Mesothelial cell of epicardium (in vitro differentiated cells): ENCODE measurements at regions not wholly inside any gene's neighbourhood (a gene's known extent, or its start where the extent isn't known, plus 50 kb on each side); places are given as distances from the start of the nearest gene placed in this dataset.

Experiments
- DNase-seq, 2 experiments: peaks; one replicate each; pipeline ENCODE4 v3.0.0; 2021; ENCODE audit warnings: low spot score in 2 of 2; ENCODE audit not compliant: unreplicated experiment in 2 of 2
- H3K27ac Mint-ChIP-seq: 2 replicates; pipeline ENCODE4 v1.8.0; 2021; ENCODE audit warnings: mixed read lengths
- H3K27me3 Mint-ChIP-seq: 2 replicates; pipeline ENCODE4 v1.8.0; 2021; ENCODE audit warnings: low read depth, mixed read lengths
- H3K36me3 Mint-ChIP-seq: 2 replicates; pipeline ENCODE4 v1.8.0; 2021; ENCODE audit warnings: mixed read lengths
- H3K4me1 Mint-ChIP-seq: 2 replicates; pipeline ENCODE4 v1.8.0; 2021; ENCODE audit warnings: mixed read lengths
- H3K4me3 Mint-ChIP-seq: 2 replicates; pipeline ENCODE4 v1.8.0; 2021; ENCODE audit warnings: mild to moderate bottlenecking, moderate library complexity, mixed read lengths
- H3K9me3 Mint-ChIP-seq: 2 replicates; pipeline ENCODE4 v1.8.0; 2021; ENCODE audit warnings: mixed read lengths
- TF ChIP-seq, protein P1 (sequence below): fragments of 200-600 bp; sonication (generic); IDR thresholded peaks from one replicate; pipeline ENCODE4 v1.5.0; 2021; ENCODE audit warnings: antibody characterized with exemption; ENCODE audit not compliant: unreplicated experiment

DNA sequence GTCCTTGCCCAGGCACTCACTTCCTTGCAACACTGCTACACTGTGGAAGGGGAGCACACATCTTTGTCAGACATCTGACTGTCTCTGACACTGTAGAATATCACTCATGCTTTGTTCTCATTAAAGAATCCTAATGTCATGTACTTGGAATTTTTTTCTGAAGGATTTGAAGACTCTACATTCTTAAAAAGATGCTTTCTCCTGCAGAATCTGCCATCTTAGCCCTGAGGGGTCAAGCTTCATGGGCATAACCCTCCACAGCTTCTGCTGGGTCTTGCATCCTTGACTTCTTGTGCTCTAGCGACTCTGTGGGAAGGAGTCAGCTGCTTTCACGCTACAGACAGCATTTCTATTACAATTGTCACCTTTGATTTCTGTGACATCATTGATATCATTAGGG lies 417.2 kb downstream of the QKI start:
- Mint-ChIP-seq H3K27me3 (peaks cover 4% of the 10 kb centered on the region), H3K27ac (no peak overlapping the region), H3K36me3 (no peaks in the 10 kb centered on the region), H3K9me3 (peaks cover 17% of the 10 kb centered on the region), H3K4me3 (no peak overlapping the region), H3K4me1 (peaks cover 4% of the 10 kb centered on the region)
- TF ChIP-seq, protein P1, sequence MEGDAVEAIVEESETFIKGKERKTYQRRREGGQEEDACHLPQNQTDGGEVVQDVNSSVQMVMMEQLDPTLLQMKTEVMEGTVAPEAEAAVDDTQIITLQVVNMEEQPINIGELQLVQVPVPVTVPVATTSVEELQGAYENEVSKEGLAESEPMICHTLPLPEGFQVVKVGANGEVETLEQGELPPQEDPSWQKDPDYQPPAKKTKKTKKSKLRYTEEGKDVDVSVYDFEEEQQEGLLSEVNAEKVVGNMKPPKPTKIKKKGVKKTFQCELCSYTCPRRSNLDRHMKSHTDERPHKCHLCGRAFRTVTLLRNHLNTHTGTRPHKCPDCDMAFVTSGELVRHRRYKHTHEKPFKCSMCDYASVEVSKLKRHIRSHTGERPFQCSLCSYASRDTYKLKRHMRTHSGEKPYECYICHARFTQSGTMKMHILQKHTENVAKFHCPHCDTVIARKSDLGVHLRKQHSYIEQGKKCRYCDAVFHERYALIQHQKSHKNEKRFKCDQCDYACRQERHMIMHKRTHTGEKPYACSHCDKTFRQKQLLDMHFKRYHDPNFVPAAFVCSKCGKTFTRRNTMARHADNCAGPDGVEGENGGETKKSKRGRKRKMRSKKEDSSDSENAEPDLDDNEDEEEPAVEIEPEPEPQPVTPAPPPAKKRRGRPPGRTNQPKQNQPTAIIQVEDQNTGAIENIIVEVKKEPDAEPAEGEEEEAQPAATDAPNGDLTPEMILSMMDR, result no peak
- no peak for DNase-seq

DNA sequence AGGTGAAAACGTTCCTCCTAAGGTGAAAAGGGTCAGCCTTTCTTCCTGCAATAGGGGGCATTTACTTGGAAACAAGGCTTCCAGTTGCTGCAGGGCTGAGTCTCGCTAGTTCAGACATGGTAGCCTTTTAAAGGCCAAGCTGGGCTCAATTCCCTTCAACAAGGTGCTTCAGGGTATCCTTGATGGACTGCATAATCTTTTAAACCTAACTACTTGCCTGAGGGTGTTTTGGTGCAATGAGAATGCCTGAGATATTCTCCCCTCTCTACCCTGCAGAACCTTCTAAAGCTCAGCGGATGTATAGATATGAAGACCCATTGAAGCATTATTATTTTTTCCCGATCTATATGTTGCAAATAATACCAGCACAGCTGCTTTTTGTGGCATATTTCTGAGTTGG lies 416.1 kb downstream of the QKI start:
- no peak for DNase-seq
- TF ChIP-seq, protein P1, result no peak
- Mint-ChIP-seq H3K27me3 (peaks cover 9% of the 10 kb centered on the region), H3K9me3 (peaks cover 17% of the 10 kb centered on the region), H3K27ac (no peak overlapping the region), H3K36me3 (no peaks in the 10 kb centered on the region), H3K4me3 (no peak overlapping the region), H3K4me1 (peaks cover 2% of the 10 kb centered on the region)

DNA sequence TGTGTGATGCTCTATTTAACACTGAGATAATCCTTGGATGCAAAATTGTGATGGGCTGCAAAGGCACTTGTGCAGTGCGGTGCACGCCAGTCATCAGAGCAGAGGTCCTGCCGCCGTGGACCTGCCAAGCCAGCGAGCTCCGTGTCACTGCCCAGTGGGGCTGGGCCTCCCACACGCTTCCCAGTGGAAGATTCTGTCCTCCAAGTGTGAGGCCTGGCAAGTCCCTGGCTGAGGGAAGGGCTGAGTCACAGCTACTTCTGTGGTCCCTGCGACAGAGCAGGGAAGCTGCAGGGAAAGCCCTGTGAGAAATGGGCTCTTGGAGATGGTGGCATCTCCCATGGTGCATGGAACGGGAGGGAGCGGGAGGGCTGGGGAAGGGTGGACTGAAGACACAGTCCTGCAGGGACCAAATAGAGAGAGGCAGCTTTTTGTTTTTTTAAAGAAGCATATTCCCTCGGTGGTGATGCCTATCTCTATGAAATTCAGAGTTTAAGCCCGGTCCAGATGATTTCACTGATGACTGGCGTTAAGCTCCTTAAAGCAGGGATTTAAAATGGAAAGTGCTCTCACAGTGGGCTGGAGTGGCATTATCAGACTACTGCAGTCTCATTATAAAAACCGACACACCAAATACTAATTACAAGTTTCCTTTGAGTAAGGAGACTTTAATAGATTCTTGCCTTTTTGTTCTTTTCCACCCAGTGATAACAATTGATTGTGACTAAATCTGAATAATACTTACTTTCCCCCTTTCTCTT lies 413.7 kb downstream of the QKI start:
- Mint-ChIP-seq H3K27me3 (peaks cover 12% of the 10 kb centered on the region), H3K36me3 (no peaks in the 10 kb centered on the region), H3K4me1 (peaks cover 2% of the 10 kb centered on the region), H3K4me3 (no peak overlapping the region), H3K9me3 (peaks cover 13% of the 10 kb centered on the region), H3K27ac (no peak overlapping the region)
- DNase-seq, result no peak
- TF ChIP-seq, protein P1, result no peak

DNA sequence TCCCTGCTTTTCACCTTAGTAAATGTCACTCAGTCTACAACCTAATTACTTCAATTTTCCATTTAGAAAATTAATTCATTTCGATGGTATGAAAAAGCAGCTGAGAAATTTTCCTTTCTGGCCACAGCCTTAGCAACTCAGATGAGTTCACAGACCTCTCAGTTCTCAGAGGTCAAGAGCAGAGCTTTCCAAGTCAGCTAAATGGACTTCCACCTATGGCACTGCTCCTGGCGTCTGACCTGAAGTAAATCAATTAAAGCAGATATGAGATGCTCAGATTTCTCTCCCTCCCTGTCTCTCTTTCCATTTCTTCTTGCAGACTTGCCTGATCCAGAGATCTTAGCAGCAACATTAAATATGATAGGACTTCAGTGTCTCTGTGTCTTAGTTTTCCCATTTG lies 412.6 kb downstream of the QKI start:
- Mint-ChIP-seq H3K9me3 (peaks cover 13% of the 10 kb centered on the region), H3K27ac (no peak overlapping the region), H3K4me1 (peaks cover 2% of the 10 kb centered on the region), H3K4me3 (no peak overlapping the region), H3K36me3 (no peaks in the 10 kb centered on the region), H3K27me3 (peaks cover 12% of the 10 kb centered on the region)
- no peak for DNase-seq
- TF ChIP-seq, protein P1, result no peak

DNA sequence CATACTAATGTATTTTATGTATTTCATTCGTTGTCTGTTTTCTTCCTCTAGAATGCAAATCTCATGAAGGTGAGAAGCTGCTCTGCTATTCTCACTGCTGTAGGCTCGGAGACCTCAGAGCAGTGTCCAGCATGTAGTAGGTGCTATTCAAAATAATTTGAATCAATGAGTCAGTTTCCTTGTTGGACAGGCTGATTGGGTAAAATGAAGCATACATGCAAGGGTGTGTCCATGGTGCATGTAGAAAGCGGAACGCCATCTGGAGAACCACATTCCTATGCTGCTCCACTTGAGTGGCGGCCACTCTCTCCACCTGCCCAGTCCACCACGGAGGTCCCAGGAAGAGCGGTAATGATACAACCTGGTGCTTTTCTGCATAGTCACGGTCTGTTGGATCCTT lies 412.1 kb downstream of the QKI start:
- no peak overlapping the region for H3K4me3 Mint-ChIP-seq
- H3K4me1 Mint-ChIP-seq, result peaks cover 4% of the 10 kb centered on the region
- H3K27me3 Mint-ChIP-seq, result peaks cover 12% of the 10 kb centered on the region
- DNase-seq, result no peak
- H3K36me3 Mint-ChIP-seq, result no peaks in the 10 kb centered on the region
- no peak overlapping the region for H3K27ac Mint-ChIP-seq
- peaks cover 9% of the 10 kb centered on the region for H3K9me3 Mint-ChIP-seq
- TF ChIP-seq, protein P1, result no peak
